NCI-H2227 (cell line): ENCODE measurements at regions not wholly inside any gene's neighbourhood (a gene's known extent, or its start where the extent isn't known, plus 50 kb on each side); places are given as distances from the start of the nearest gene placed in this dataset.

Source experiments
- DNase-seq: peaks from one replicate; lab custom pipeline; 2025; ENCODE audit not compliant: unreplicated experiment; lab: John Stamatoyannopoulos, UW

GRCh38 chr3:157746391-157746790, 243.2 kb upstream of the VEPH1 start:
- DNase-seq, result no peak

- DNase-seq, result no peak
Observed at GRCh38 chr3:157741607-157742006, 238.4 kb upstream of the VEPH1 start.

- no peak for DNase-seq
Observed at GRCh38 chr3:157738441-157738840, 235.2 kb upstream of the VEPH1 start.

- DNase-seq, result no peak
Observed at GRCh38 chr3:157718800-157719199, 215.6 kb upstream of the VEPH1 start.

- DNase-seq, result no peak
Observed at GRCh38 chr3:157713101-157713500, 209.9 kb upstream of the VEPH1 start.

GRCh38 chr3:157705258-157705657, 202.0 kb upstream of the VEPH1 start:
- DNase-seq, result no peak

GRCh38 chr3:157700405-157700804, 197.2 kb upstream of the VEPH1 start:
- peak; percentile 21 for DNase-seq

- DNase-seq, result no peak
Observed at GRCh38 chr3:157695586-157695985, 192.4 kb upstream of the VEPH1 start.

GRCh38 chr3:157695103-157695502, 191.9 kb upstream of the VEPH1 start:
- no peak for DNase-seq

- no peak for DNase-seq
Observed at GRCh38 chr3:157693762-157694161, 190.5 kb upstream of the VEPH1 start.

- no peak for DNase-seq
Observed at GRCh38 chr3:157692468-157692867, 189.3 kb upstream of the VEPH1 start.

- DNase-seq, result no peak
Observed at GRCh38 chr3:157683668-157684067, 180.5 kb upstream of the VEPH1 start.

- DNase-seq, result no peak
Observed at GRCh38 chr3:157672061-157672460, 168.8 kb upstream of the VEPH1 start.

GRCh38 chr3:157671656-157672055, 168.4 kb upstream of the VEPH1 start:
- DNase-seq, result no peak

- no peak for DNase-seq
Observed at GRCh38 chr3:157669416-157669815, 166.2 kb upstream of the VEPH1 start.

- DNase-seq, result no peak
Observed at GRCh38 chr3:157667493-157667892, 164.3 kb upstream of the VEPH1 start.

GRCh38 chr3:157662171-157662570, 159.0 kb upstream of the VEPH1 start:
- no peak for DNase-seq

GRCh38 chr3:157660847-157661246, 157.6 kb upstream of the VEPH1 start:
- DNase-seq, result no peak

GRCh38 chr3:157652366-157652765, 149.2 kb upstream of the VEPH1 start:
- DNase-seq, result no peak

- no peak for DNase-seq
Observed at GRCh38 chr3:157650699-157651098, 147.5 kb upstream of the VEPH1 start.

- no peak for DNase-seq
Observed at GRCh38 chr3:157650172-157650571, 147.0 kb upstream of the VEPH1 start.

GRCh38 chr3:157649511-157649910, 146.3 kb upstream of the VEPH1 start:
- DNase-seq, result no peak

GRCh38 chr3:157647820-157648219, 144.6 kb upstream of the VEPH1 start:
- no peak for DNase-seq
